GM10266 (cell line): ENCODE measurements at regions not wholly inside any gene's neighbourhood (a gene's known extent, or its start where the extent isn't known, plus 50 kb on each side); places are given as distances from the start of the nearest gene placed in this dataset.
"Not testable (repeated sequence)": the region's sequence is repeated elsewhere in the genome, so short reads cannot be mapped to it uniquely, and the experiment has no call there.

Experiments
- DNase-seq: peaks from one replicate; pipeline ENCODE4 v3.0.0; 2012; ENCODE audit errors: extremely low spot score
- TF ChIP-seq, protein P1 (sequence below): IDR thresholded peaks from 2 replicates; pipeline ENCODE4 v1.5.1; 2012; ENCODE audit warnings: mild to moderate bottlenecking, low read depth; ENCODE audit not compliant: control insufficient read depth, insufficient read depth; ENCODE audit errors: missing control alignments

DNA sequence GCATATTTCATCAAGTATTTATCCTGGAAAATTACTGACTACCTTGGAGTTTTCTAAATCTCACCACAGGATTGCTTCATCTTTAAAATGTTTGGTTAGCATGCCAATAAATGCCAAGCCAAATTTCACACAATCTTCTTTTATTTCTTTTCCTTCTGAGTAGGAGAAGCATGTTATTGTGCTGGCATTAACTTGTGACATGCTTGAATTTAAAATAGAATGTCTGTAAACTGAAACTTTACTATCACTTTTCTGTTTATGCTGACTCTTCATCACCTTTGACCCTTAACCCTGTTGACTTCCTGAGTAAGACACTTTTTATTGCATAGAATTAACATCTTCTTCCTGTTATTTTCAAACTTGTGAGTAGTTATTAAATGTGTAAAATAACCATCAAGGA lies 56.2 kb upstream of the LRRTM4 start:
- TF ChIP-seq, protein P1, sequence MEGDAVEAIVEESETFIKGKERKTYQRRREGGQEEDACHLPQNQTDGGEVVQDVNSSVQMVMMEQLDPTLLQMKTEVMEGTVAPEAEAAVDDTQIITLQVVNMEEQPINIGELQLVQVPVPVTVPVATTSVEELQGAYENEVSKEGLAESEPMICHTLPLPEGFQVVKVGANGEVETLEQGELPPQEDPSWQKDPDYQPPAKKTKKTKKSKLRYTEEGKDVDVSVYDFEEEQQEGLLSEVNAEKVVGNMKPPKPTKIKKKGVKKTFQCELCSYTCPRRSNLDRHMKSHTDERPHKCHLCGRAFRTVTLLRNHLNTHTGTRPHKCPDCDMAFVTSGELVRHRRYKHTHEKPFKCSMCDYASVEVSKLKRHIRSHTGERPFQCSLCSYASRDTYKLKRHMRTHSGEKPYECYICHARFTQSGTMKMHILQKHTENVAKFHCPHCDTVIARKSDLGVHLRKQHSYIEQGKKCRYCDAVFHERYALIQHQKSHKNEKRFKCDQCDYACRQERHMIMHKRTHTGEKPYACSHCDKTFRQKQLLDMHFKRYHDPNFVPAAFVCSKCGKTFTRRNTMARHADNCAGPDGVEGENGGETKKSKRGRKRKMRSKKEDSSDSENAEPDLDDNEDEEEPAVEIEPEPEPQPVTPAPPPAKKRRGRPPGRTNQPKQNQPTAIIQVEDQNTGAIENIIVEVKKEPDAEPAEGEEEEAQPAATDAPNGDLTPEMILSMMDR = no peak
- DNase-seq = no peak

DNA sequence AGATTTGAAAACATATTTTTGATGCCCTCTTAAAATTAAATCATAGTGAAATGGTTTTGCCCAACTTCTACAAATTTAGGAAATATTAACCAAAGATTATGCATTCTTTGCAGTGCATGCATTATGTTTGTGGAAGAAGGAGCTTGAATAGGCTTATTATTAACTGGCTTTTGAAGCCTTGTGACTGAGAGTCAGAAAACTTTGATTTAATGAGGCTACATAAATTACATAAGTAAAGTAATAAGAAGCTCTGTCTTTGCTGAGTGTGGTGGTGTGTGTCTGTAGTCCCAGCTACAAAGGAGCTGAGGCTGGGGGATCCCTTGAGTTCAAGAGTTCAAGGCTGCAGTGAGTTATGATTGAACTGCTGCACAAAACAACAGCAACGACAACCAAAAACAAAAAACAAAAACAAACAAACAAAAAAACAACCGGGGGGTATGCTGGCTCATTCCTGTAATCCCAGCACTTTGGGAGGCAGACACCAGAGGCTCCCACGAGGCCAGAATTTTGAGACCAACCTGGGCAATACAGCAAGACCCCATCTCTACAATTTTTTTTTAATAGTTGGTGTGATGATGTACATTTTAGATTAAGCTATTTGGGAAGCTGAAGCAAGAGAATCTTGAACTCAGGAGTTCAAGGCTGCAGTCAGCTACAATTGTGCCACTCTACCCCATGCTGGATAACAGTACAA lies 57.0 kb upstream of the LRRTM4 start:
- no peak for DNase-seq
- TF ChIP-seq, protein P1 = no peak

DNA sequence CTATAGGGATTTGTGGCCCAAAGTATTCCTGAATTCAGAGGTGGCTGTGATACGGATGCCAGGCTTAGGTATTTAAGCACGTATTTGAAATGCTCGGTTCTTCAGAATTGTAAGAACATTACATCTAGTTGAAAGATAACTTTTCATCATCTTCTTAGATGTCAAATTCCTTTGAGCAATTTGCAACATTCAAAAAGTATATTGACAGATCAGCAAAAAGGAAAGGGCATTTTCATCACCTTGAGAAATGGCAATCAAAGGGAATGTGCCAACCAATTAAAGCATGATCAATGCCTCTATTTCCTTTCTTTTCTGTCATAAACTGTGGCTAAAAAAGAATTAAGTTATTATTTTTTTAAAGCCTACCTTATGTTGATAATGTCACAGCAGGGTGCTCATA lies 66.3 kb upstream of the LRRTM4 start:
- TF ChIP-seq, protein P1 = no peak
- no peak for DNase-seq

DNA sequence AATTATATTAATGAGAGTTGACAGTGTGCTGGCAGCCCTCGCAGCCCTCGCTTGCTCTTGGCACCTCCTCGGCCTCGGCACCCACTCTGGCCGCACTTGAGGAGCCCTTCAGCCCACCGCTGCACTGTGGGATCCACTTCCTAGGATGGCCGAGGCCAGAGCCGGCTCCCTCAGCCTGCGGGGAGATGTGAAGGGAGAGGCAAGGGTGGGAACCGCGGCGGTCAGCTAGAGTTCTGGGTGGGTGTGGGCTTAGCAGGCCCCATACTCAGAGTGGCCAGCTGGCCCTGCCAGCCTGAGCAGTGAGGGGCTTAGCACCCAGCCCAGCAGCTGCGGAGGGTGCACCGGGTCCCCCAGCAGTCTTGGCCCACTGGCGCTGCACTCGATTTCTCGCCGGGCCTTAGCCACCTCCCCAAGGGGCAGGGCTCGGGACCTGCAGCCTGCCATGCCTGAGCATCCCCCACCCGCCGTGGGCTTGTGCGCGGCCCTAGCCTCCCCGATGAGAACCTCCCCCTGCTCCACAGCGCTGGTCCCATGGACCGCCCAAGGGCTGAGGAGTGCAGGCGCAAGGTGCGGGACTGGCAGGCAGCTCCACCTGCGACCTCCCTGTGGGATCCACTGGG lies 68.2 kb upstream of the LRRTM4 start:
- DNase-seq = no peak
- TF ChIP-seq, protein P1 = no peak

DNA sequence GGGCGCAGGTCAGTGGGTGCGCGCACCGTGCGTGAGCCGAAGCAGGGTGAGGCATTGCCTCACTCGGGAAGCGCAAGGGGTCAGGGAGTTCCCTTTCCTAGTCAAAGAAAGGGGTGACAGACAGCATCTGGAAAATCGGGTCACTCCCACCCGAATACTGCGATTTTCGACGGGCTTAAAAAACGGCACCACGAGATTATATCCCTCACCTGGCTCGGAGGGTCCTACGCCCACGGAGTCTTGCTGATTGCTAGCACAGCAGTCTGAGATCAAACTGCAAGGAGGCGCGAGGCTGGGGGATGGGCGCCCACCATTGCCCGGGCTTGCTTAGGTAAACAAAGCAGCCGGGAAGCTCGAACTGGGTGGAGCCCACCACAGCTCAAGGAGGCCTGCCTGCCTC lies 70.8 kb upstream of the LRRTM4 start:
- not testable (repeated sequence) for DNase-seq

DNA sequence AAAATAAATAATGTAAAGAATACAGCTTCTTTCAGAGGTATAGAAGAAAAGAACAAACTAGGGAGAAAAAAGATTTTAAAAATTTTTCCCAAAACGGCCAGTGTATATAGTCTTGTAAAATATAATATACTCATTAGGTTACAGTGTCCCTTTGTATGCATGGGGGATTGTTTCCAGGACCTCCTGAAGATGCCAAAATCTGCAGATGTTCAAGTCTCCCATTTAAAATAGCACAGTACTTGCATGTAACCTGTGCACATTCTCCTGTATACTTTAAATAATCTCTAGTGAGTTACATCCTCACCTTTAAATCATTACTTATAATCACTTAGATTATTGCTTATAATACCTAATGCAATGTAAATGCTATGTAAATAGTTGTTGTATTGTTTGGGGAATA lies 80.6 kb upstream of the LRRTM4 start:
- TF ChIP-seq, protein P1 = no peak
- DNase-seq = no peak

DNA sequence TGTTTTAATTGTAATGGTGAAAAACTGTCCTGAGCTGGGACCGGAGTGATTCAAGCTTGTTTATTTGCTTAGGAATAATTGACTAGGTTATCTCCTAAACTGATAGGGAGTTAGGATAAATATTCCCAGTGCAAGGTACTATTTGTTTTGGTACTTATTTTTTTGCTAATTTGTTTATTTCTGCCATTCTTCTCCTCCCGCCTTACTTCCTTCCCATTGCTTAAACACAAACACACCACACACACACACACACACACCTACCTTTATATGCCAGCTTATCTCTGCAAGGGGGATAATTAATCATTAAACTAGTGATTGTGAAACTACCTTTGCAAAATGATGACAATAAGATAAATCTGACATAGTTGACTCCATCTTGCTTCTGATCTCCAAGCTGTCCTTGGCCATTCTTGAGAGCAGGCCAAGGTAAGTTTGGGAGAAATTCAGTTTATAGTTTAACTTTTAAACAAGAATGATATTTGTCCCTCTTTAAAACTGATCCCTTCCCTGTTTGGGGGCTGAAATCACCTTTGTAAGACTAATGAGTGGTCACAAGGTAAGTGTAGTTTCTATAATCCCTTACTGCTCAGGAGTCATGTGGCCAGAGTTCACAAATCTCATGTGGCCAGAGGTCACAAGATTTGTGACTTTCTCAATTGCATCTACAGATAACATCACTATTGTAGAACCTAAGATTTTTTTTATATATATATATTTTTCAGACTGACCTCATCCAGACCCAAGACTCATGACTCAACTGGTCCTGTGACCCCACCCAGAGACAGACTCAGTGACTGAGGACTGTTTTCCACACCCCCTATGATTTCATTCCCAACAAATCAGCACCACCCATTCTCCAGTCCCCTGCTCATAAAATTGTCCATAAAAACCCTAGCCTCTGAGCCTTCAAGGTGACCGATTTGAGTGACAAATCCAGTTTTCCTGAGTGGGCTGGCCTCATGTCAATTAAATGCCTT lies 83.1 kb upstream of the LRRTM4 start:
- DNase-seq = no peak
- TF ChIP-seq, protein P1 = no peak
